Esophagus (tissue), 2 donors: ENCODE measurements at regions not wholly inside any gene's neighbourhood (a gene's known extent, or its start where the extent isn't known, plus 50 kb on each side); places are given as distances from the start of the nearest gene placed in this dataset.
"Not testable (repeated sequence)": the region's sequence is repeated elsewhere in the genome, so short reads cannot be mapped to it uniquely, and the experiment has no call there.

Experiments used
- H3K27ac ChIP-seq, 2 donors: one replicate each; pipeline ENCODE4 v1.5.1; 2013; ENCODE audit warnings: low read depth in 2 of 2, mild to moderate bottlenecking in 2 of 2, inconsistent platforms in 1 of 2, low read length in 1 of 2, moderate library complexity in 1 of 2
- H3K27me3 ChIP-seq, 2 donors: one replicate each; pipeline ENCODE4 v1.6.1; 2013; ENCODE audit warnings: low read length in 2 of 2, control low read depth in 1 of 2, mild to moderate bottlenecking in 1 of 2; ENCODE audit not compliant: insufficient read depth in 2 of 2, control insufficient read depth in 1 of 2
- H3K36me3 ChIP-seq, 2 donors: one replicate each; pipeline ENCODE4 v1.6.1; 2013; ENCODE audit warnings: low read length in 1 of 2; ENCODE audit not compliant: control insufficient read depth in 2 of 2, insufficient read depth in 2 of 2
- H3K4me1 ChIP-seq, 2 donors: one replicate each; pipeline ENCODE4 v1.6.1; 2013; ENCODE audit warnings: low read length in 1 of 2; ENCODE audit not compliant: control insufficient read depth in 2 of 2, insufficient read depth in 2 of 2
- H3K4me3 ChIP-seq, 2 donors: one replicate each; pipeline ENCODE4 v1.5.1; 2013; ENCODE audit warnings: low read length in 2 of 2, mild to moderate bottlenecking in 2 of 2, low read depth in 1 of 2, moderate library complexity in 1 of 2
- H3K9me3 ChIP-seq, 2 donors: one replicate each; pipeline ENCODE4 v1.6.1; 2013; ENCODE audit warnings: mild to moderate bottlenecking in 2 of 2, low read depth in 1 of 2, low read length in 1 of 2, moderate library complexity in 1 of 2; ENCODE audit not compliant: control insufficient read depth in 2 of 2, insufficient read depth in 1 of 2
- WGBS, 2 donors: extraction: QIAGEN DNeasy Blood & Tissue Kit; methylation state at CpG; one replicate each; pipeline ENCODE4 v1.1.7; 2013; 5-methylcytosine and 5-hydroxymethylcytosine counted together
- donor health status: healthy with polysubstance abuse.
- donor health status: Bipolar disorder and iron deficiency.

GRCh38 chr17:13102477-13102876 lies 84.7 kb upstream of the ELAC2 start:
- Histone ChIP-seq H3K27ac (no peak overlapping the region), H3K27me3 (no peaks in the 10 kb centered on the region), H3K36me3 (no peaks in the 10 kb centered on the region), H3K4me3 (no peak overlapping the region), H3K4me1 (peaks cover 0 to 2% of the 10 kb centered on the region in 2 donors), H3K9me3 (no peaks in the 10 kb centered on the region)
- WGBS, 2 donors: 37 to 41% methylated on average over 2 of the region's 2 CpGs

GRCh38 chr17:13099926-13100325 lies 82.1 kb upstream of the ELAC2 start:
- 73 to 75% methylated on average over 9 of the region's 9 CpGs for WGBS, 2 donors

GRCh38 chr17:13099089-13099735 lies 81.4 kb upstream of the ELAC2 start:
- 59 to 68% methylated on average over 10 of the region's 10 CpGs for WGBS, 2 donors
- H3K4me1 ChIP-seq: peaks cover 0 to 2% of the 10 kb centered on the region in 2 donors
- H3K9me3 ChIP-seq: no peaks in the 10 kb centered on the region
- H3K27ac ChIP-seq: no peak overlapping the region
- no peaks in the 10 kb centered on the region for H3K27me3 ChIP-seq
- H3K36me3 ChIP-seq: no peaks in the 10 kb centered on the region
- H3K4me3 ChIP-seq: no peak overlapping the region

More at GRCh38 chr17:13099926-13100325, 82.1 kb upstream of the ELAC2 start:
- H3K4me3 ChIP-seq: no peak overlapping the region
- H3K27ac ChIP-seq: no peak overlapping the region
- no peaks in the 10 kb centered on the region for H3K36me3 ChIP-seq
- no peaks in the 10 kb centered on the region for H3K9me3 ChIP-seq
- no peaks in the 10 kb centered on the region for H3K27me3 ChIP-seq
- H3K4me1 ChIP-seq: peaks cover 0 to 2% of the 10 kb centered on the region in 2 donors

- Histone ChIP-seq H3K4me3 (no peak overlapping the region), H3K27ac (no peak overlapping the region), H3K9me3 (no peaks in the 10 kb centered on the region), H3K36me3 (no peaks in the 10 kb centered on the region), H3K27me3 (no peaks in the 10 kb centered on the region), H3K4me1 (no peaks in the 10 kb centered on the region)
- 60 to 61% methylated on average over 3 of the region's 3 CpGs for WGBS, 2 donors
These were observed 78.5 kb upstream of the ELAC2 start for GRCh38 chr17:13096291-13096690.

GRCh38 chr17:13092010-13092409 lies 74.2 kb upstream of the ELAC2 start:
- H3K36me3 ChIP-seq, H3K4me3 ChIP-seq: not testable (repeated sequence)
- WGBS, 2 donors: 86 to 89% methylated on average over 5 of the region's 5 CpGs

GRCh38 chr17:13088666-13089065 lies 70.8 kb upstream of the ELAC2 start:
- Histone ChIP-seq H3K4me3 (no peak overlapping the region), H3K9me3 (no peaks in the 10 kb centered on the region), H3K4me1 (peaks cover 0 to 3% of the 10 kb centered on the region in 2 donors), H3K27ac (no peak overlapping the region), H3K27me3 (no peaks in the 10 kb centered on the region), H3K36me3 (no peaks in the 10 kb centered on the region)
- 66 to 70% methylated on average over 5 of the region's 5 CpGs for WGBS, 2 donors

More at GRCh38 chr17:13092010-13092409, 74.2 kb upstream of the ELAC2 start:
- not testable (repeated sequence) for H3K4me1 ChIP-seq, H3K27ac ChIP-seq, H3K27me3 ChIP-seq, H3K9me3 ChIP-seq

GRCh38 chr17:13087802-13088201 lies 70.0 kb upstream of the ELAC2 start:
- Histone ChIP-seq H3K9me3 (no peaks in the 10 kb centered on the region), H3K4me3 (no peak overlapping the region), H3K4me1 (peaks cover 0 to 3% of the 10 kb centered on the region in 2 donors), H3K36me3 (no peaks in the 10 kb centered on the region), H3K27ac (no peak overlapping the region), H3K27me3 (no peaks in the 10 kb centered on the region)
- 79 to 88% methylated on average over 3 of the region's 3 CpGs for WGBS, 2 donors

GRCh38 chr17:13086142-13086769 lies 68.4 kb upstream of the ELAC2 start:
- Histone ChIP-seq H3K36me3 (no peaks in the 10 kb centered on the region), H3K4me3 (no peak overlapping the region), H3K4me1 (peaks cover 0 to 3% of the 10 kb centered on the region in 2 donors), H3K27ac (no peak overlapping the region), H3K27me3 (no peaks in the 10 kb centered on the region), H3K9me3 (no peaks in the 10 kb centered on the region)
- WGBS, 2 donors: 43 to 65% methylated on average over 11 of the region's 11 CpGs

- no peak overlapping the region for H3K27ac ChIP-seq
- no peaks in the 10 kb centered on the region for H3K27me3 ChIP-seq
- peaks cover 0 to 3% of the 10 kb centered on the region in 2 donors for H3K4me1 ChIP-seq
- WGBS, 2 donors: 57 to 70% methylated on average over 2 of the region's 2 CpGs
- no peaks in the 10 kb centered on the region for H3K36me3 ChIP-seq
- no peak overlapping the region for H3K4me3 ChIP-seq
- no peaks in the 10 kb centered on the region for H3K9me3 ChIP-seq
These were observed 67.8 kb upstream of the ELAC2 start for GRCh38 chr17:13085578-13085977.

- no peaks in the 10 kb centered on the region for H3K36me3 ChIP-seq
- no peaks in the 10 kb centered on the region for H3K9me3 ChIP-seq
- H3K4me3 ChIP-seq: no peak overlapping the region
- peaks cover 0 to 3% of the 10 kb centered on the region in 2 donors for H3K4me1 ChIP-seq
- 51 to 55% methylated on average over 3 of the region's 3 CpGs for WGBS, 2 donors
- H3K27ac ChIP-seq: no peak overlapping the region
- H3K27me3 ChIP-seq: no peaks in the 10 kb centered on the region
These were observed 66.6 kb upstream of the ELAC2 start for GRCh38 chr17:13084420-13084819.
